H9 (cell line): ENCODE measurements at regions not wholly inside any gene's neighbourhood (a gene's known extent, or its start where the extent isn't known, plus 50 kb on each side); places are given as distances from the start of the nearest gene placed in this dataset.

Experiments used
- DNase-seq: peaks from one replicate; pipeline ENCODE4 v3.0.0-alpha.2; 2017
- H2AFZ ChIP-seq: one replicate; pipeline ENCODE4 v1.6.1; 2013; ENCODE audit warnings: mild to moderate bottlenecking, low read length, control low read depth, moderate library complexity
- H2AK5ac ChIP-seq: 2 replicates; pipeline ENCODE4 v1.6.1; 2013; ENCODE audit warnings: low read length, control low read depth, mixed read lengths; ENCODE audit not compliant: insufficient read length
- H2BK120ac ChIP-seq: one replicate; pipeline ENCODE4 v1.6.1; 2013; ENCODE audit warnings: low read depth, mild to moderate bottlenecking, low read length, control low read depth, inconsistent platforms; ENCODE audit not compliant: poor library complexity, severe bottlenecking
- H2BK12ac ChIP-seq: 2 replicates; pipeline ENCODE4 v1.6.1; 2013; ENCODE audit warnings: low read length, control low read depth, mixed read lengths, low read depth; ENCODE audit not compliant: insufficient read length
- H2BK15ac ChIP-seq: 2 replicates; pipeline ENCODE4 v1.6.1; 2013; ENCODE audit warnings: low read depth, low read length, control low read depth
- H2BK20ac ChIP-seq: one replicate; pipeline ENCODE4 v1.6.1; 2013; ENCODE audit warnings: low read depth, mild to moderate bottlenecking, low read length, control low read depth, inconsistent platforms; ENCODE audit not compliant: poor library complexity, severe bottlenecking
- H2BK5ac ChIP-seq: 2 replicates; pipeline ENCODE4 v1.6.1; 2013; ENCODE audit warnings: low read length, control low read depth, mixed read lengths; ENCODE audit not compliant: insufficient read length
- H3K14ac ChIP-seq: 2 replicates; pipeline ENCODE4 v1.6.1; 2013; ENCODE audit warnings: low read length, control low read depth; ENCODE audit not compliant: insufficient read depth
- H3K18ac ChIP-seq: 2 replicates; pipeline ENCODE4 v1.6.1; 2013; ENCODE audit warnings: low read depth, mild to moderate bottlenecking, mixed read lengths, low read length, control low read depth; ENCODE audit not compliant: insufficient read length
- H3K23ac ChIP-seq: 2 replicates; pipeline ENCODE4 v1.6.1; 2013; ENCODE audit warnings: low read length, control low read depth, mixed read lengths, low read depth; ENCODE audit not compliant: insufficient read length
- H3K23me2 ChIP-seq: 2 replicates; pipeline ENCODE4 v1.6.1; 2013; ENCODE audit warnings: low read depth, mild to moderate bottlenecking, mixed read lengths, low read length, control low read depth; ENCODE audit not compliant: insufficient read length, poor library complexity, severe bottlenecking
- H3K27ac ChIP-seq: 2 replicates; pipeline ENCODE4 v1.5.1; 2013; ENCODE audit warnings: low read length, control low read depth, mixed read lengths, low read depth; ENCODE audit not compliant: insufficient read length
- H3K27me3 ChIP-seq: 2 replicates; pipeline ENCODE4 v1.6.1; 2013; ENCODE audit warnings: low read length, control low read depth, inconsistent platforms; ENCODE audit not compliant: insufficient read depth
- H3K4ac ChIP-seq: 2 replicates; pipeline ENCODE4 v1.6.1; 2013; ENCODE audit warnings: low read depth, mild to moderate bottlenecking, control low read depth, inconsistent platforms, low read length, moderate library complexity
- H3K4me1 ChIP-seq: 2 replicates; pipeline ENCODE4 v1.6.1; 2013; ENCODE audit warnings: low read length, control low read depth, inconsistent platforms; ENCODE audit not compliant: insufficient read depth
- H3K4me2 ChIP-seq: 2 replicates; pipeline ENCODE4 v1.6.1; 2013; ENCODE audit warnings: low read length, control low read depth, mixed read lengths; ENCODE audit not compliant: insufficient read length, insufficient read depth
- H3K56ac ChIP-seq: 2 replicates; pipeline ENCODE4 v1.6.1; 2013; ENCODE audit warnings: low read depth, mild to moderate bottlenecking, mixed read lengths, low read length, control low read depth; ENCODE audit not compliant: insufficient read length
- H3K79me1 ChIP-seq: 2 replicates; pipeline ENCODE4 v1.6.1; 2013; ENCODE audit warnings: low read depth, mild to moderate bottlenecking, moderate library complexity, low read length, control low read depth, inconsistent platforms; ENCODE audit not compliant: insufficient read depth, poor library complexity, severe bottlenecking
- H3K79me2 ChIP-seq: 2 replicates; pipeline ENCODE4 v1.6.1; 2013; ENCODE audit warnings: low read length, control low read depth, inconsistent platforms; ENCODE audit not compliant: insufficient read depth
- H3K9ac ChIP-seq: 2 replicates; pipeline ENCODE4 v1.6.1; 2013; ENCODE audit warnings: low read length, control low read depth, mixed read lengths; ENCODE audit not compliant: insufficient read length; ENCODE audit errors: extremely low read depth
- H3K9me3 ChIP-seq: one replicate; pipeline ENCODE4 v1.6.1; 2013; ENCODE audit warnings: low read depth, low read length, inconsistent platforms; ENCODE audit not compliant: control insufficient read depth
- H3T11ph ChIP-seq: one replicate; pipeline ENCODE4 v1.6.1; 2013; ENCODE audit warnings: mild to moderate bottlenecking, low read length, control low read depth, inconsistent platforms
- H4K20me1 ChIP-seq: one replicate; pipeline ENCODE4 v1.6.1; 2013; ENCODE audit not compliant: control insufficient read depth, insufficient read length, insufficient read depth
- H4K5ac ChIP-seq: 2 replicates; pipeline ENCODE4 v1.6.1; 2013; ENCODE audit warnings: low read depth, mild to moderate bottlenecking, mixed read lengths, low read length, control low read depth; ENCODE audit not compliant: insufficient read length
- H4K8ac ChIP-seq: replicated peaks from 2 replicates; pipeline ENCODE4 v1.6.1; 2013; ENCODE audit warnings: low read length, control low read depth, mixed read lengths, low read depth; ENCODE audit not compliant: insufficient read length
- H4K91ac ChIP-seq: 2 replicates; pipeline ENCODE4 v1.6.1; 2013; ENCODE audit warnings: low read depth, mild to moderate bottlenecking, moderate library complexity, mixed read lengths, low read length, control low read depth; ENCODE audit not compliant: insufficient read length
- H3K27ac Mint-ChIP-seq, 3 experiments: 2 replicates in 2 of 3; 3 replicates in 1 of 3; pipeline ENCODE4 v1.8.0; 2020 to 2021; ENCODE audit warnings: mixed read lengths in 3 of 3, mild to moderate bottlenecking in 1 of 3, moderate library complexity in 1 of 3
- H3K27me3 Mint-ChIP-seq: 2 replicates; pipeline ENCODE4 v1.8.0; 2021; ENCODE audit warnings: low read depth, mild to moderate bottlenecking, moderate library complexity, mixed read lengths
- H3K36me3 Mint-ChIP-seq, 3 experiments: 2 replicates in 2 of 3; 3 replicates in 1 of 3; pipeline ENCODE4 v1.8.0; 2020 to 2021; ENCODE audit warnings: low read depth in 3 of 3, mixed read lengths in 3 of 3; ENCODE audit not compliant: insufficient read depth in 1 of 3
- H3K4me1 Mint-ChIP-seq, 2 experiments: 2 replicates each; pipeline ENCODE4 v1.8.0; 2020; ENCODE audit warnings: mixed read lengths in 2 of 2
- H3K4me3 Mint-ChIP-seq, 2 experiments: 2 replicates in 1 of 2; 3 replicates in 1 of 2; pipeline ENCODE4 v1.8.0; 2020 to 2021; ENCODE audit warnings: mild to moderate bottlenecking in 2 of 2, mixed read lengths in 2 of 2, moderate library complexity in 1 of 2
- H3K9me3 Mint-ChIP-seq, 2 experiments: 2 replicates in 1 of 2; 3 replicates in 1 of 2; pipeline ENCODE4 v1.8.0; 2020; ENCODE audit warnings: mild to moderate bottlenecking in 2 of 2, mixed read lengths in 2 of 2, moderate library complexity in 1 of 2
- WGBS: extraction: QIAGEN DNeasy Blood & Tissue Kit; methylation state at CpG from one replicate; pipeline ENCODE4 v1.1.7; 2013; ENCODE audit warnings: missing lambda C conversion rate, low lambda C conversion rate, mixed read lengths; ENCODE audit not compliant: insufficient read length; ENCODE audit errors: extremely low coverage; 5-methylcytosine and 5-hydroxymethylcytosine counted together
- TF ChIP-seq, protein P1 (sequence below): fragments of 200-600 bp; sonication (generic); conservative IDR thresholded peaks from 3 replicates; pipeline ENCODE4 v1.8.0; 2021; ENCODE audit warnings: antibody characterized with exemption, mild to moderate bottlenecking

GRCh38 chr1:224856973-224857372 is 72.5 kb upstream of the DNAH14 start:
- Histone ChIP-seq H2BK15ac (no peak overlapping the region), H4K20me1 (no peaks in the 10 kb centered on the region), H3K4me1 (no peaks in the 10 kb centered on the region), H4K5ac (no peak overlapping the region), H3K79me2 (no peaks in the 10 kb centered on the region), H3K9me3 (no peaks in the 10 kb centered on the region), H2BK120ac (no peak overlapping the region), H3T11ph (no peak overlapping the region), H2AK5ac (no peak overlapping the region), H3K9ac (no peak overlapping the region), H3K27me3 (no peaks in the 10 kb centered on the region), H3K4ac (no peak overlapping the region), H3K79me1 (no peaks in the 10 kb centered on the region), H3K4me2 (no peak overlapping the region), H2BK12ac (no peak overlapping the region), H3K14ac (no peak overlapping the region), H3K56ac (no peak overlapping the region), H4K8ac (no peak overlapping the region), H2AFZ (no peak overlapping the region), H3K23me2 (no peaks in the 10 kb centered on the region), H2BK5ac (no peak overlapping the region), H3K27ac (no peak overlapping the region), H3K23ac (no peak overlapping the region), H2BK20ac (no peak overlapping the region), H3K18ac (no peak overlapping the region), H4K91ac (no peak overlapping the region)
- peaks cover 14 to 16% of the 10 kb centered on the region in 2 experiments for H3K4me1 Mint-ChIP-seq
- H3K27ac Mint-ChIP-seq: no peak overlapping the region
- no CpG with 5 or more reads among the region's 2 CpGs for WGBS
- no peaks in the 10 kb centered on the region for H3K9me3 Mint-ChIP-seq
- H3K4me3 Mint-ChIP-seq: no peak overlapping the region
- no peaks in the 10 kb centered on the region for H3K36me3 Mint-ChIP-seq
- TF ChIP-seq, protein P1, sequence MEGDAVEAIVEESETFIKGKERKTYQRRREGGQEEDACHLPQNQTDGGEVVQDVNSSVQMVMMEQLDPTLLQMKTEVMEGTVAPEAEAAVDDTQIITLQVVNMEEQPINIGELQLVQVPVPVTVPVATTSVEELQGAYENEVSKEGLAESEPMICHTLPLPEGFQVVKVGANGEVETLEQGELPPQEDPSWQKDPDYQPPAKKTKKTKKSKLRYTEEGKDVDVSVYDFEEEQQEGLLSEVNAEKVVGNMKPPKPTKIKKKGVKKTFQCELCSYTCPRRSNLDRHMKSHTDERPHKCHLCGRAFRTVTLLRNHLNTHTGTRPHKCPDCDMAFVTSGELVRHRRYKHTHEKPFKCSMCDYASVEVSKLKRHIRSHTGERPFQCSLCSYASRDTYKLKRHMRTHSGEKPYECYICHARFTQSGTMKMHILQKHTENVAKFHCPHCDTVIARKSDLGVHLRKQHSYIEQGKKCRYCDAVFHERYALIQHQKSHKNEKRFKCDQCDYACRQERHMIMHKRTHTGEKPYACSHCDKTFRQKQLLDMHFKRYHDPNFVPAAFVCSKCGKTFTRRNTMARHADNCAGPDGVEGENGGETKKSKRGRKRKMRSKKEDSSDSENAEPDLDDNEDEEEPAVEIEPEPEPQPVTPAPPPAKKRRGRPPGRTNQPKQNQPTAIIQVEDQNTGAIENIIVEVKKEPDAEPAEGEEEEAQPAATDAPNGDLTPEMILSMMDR: no peak
- no peaks in the 10 kb centered on the region for H3K27me3 Mint-ChIP-seq
- DNase-seq: no peak
